Retinal pigment epithelial cell (primary cell): ENCODE measurements at regions not wholly inside any gene's neighbourhood (a gene's known extent, or its start where the extent isn't known, plus 50 kb on each side); places are given as distances from the start of the nearest gene placed in this dataset.

Source experiments
- DNase-seq: peaks from one replicate; pipeline ENCODE4 v3.0.0-alpha.2; 2010; ENCODE audit warnings: low read depth
- H3K4me3 ChIP-seq: 2 replicates; pipeline ENCODE4 v1.5.1; 2011; ENCODE audit warnings: mild to moderate bottlenecking, low read length, control low read depth, moderate library complexity
- TF ChIP-seq, protein P1 (sequence below): conservative IDR thresholded peaks from 2 replicates; pipeline ENCODE4 v1.5.1; 2011; ENCODE audit warnings: low read depth, low read length, control low read depth, inconsistent platforms

DNA sequence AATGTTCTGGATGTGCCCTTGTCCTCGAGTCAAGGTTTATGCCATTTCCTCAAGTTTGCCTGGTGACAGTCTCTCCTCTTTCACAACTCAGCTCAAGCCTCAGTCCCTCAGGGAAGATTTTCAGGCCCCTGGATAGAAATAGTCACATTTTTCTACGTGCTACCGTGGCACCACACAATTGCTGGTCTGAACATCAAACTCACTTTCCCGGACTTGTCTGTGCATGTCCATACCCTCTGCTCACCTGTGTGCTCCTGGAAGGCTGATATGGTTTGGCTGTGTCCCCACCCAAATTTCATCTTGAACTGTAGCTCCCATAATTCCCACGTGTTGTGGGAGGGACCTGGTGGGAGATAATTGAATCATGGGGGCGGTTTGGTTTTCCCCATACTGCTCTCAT, 129.7 kb downstream of the HS3ST1 start:
- TF ChIP-seq, protein P1, sequence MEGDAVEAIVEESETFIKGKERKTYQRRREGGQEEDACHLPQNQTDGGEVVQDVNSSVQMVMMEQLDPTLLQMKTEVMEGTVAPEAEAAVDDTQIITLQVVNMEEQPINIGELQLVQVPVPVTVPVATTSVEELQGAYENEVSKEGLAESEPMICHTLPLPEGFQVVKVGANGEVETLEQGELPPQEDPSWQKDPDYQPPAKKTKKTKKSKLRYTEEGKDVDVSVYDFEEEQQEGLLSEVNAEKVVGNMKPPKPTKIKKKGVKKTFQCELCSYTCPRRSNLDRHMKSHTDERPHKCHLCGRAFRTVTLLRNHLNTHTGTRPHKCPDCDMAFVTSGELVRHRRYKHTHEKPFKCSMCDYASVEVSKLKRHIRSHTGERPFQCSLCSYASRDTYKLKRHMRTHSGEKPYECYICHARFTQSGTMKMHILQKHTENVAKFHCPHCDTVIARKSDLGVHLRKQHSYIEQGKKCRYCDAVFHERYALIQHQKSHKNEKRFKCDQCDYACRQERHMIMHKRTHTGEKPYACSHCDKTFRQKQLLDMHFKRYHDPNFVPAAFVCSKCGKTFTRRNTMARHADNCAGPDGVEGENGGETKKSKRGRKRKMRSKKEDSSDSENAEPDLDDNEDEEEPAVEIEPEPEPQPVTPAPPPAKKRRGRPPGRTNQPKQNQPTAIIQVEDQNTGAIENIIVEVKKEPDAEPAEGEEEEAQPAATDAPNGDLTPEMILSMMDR: no peak
- no peak overlapping the region for H3K4me3 ChIP-seq
- DNase-seq: no peak

DNA sequence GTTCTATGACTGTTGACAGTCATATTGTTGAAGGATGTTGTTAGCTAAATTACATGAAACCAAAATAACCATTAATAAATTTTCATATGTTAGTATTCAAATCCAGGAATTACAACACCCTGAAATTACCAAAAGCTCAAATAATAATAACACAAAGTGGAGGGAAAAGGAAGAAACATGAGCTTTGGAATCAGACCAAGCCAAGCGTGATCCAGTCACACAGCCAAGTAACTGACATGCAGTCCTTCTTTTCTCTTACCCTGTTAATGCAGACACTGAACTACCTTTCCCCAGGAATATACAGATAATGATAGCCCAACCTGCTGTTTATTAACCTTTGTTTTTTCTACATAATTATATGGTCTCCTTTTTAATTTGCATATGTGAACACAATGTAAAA, 130.2 kb downstream of the HS3ST1 start:
- no peak overlapping the region for H3K4me3 ChIP-seq
- TF ChIP-seq, protein P1: no peak
- DNase-seq: no peak

DNA sequence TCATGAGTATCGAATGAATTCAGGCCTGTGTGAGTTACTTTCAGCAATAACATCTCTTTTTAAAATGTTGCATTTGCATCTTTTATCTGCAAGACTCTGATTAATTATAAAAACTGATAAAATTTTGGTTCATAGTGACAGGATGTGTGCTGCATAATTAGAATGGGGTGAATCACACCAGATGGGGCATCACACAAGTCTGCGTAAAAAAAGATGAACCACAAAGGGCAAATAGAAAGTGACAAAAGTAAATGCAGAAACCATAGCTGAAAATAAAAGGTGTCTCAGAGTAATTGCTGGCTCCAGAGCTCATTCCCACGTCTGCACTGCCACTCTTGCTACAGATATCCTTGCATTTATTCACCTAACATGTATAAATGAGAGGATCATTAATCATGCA, 131.1 kb downstream of the HS3ST1 start:
- no peak for DNase-seq
- TF ChIP-seq, protein P1: no peak
- no peak overlapping the region for H3K4me3 ChIP-seq

DNA sequence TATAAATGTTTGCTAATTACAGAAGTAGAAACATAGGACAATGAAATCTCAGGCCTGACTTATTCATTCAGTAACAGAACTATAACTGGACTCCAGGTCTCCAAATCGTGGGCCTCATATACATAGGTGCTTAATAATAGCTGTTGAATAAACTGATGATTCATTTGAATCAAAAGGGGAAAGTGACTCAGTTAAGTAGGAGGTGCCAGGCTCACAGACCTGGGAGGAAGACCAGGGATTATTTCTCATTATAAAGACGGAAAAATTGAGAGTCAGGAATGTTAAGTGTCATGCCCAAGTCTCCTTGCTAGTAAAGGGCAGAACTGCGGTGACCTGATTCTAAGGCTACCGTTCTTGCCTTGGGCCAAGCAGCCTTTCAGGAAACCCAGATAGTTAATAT, 131.5 kb downstream of the HS3ST1 start:
- no peak for DNase-seq

DNA sequence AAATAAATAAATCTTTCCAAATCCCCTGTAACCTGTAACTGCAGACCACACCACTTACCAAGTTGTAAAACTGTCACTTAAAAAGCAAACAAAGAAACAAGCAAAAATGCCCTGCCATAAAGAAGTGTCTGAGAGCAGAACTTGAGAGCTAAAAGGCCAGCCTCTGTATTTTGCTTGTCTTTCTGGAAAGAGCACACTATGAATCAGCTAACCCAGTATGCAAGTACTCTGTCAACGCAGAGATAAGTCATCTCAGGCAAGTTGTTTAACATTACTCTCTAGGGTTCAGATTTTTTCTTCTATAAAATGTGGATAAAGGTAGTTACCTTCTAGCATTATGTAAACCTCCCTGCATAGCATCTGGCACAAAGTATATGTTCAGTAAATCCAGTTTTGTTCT, 134.8 kb downstream of the HS3ST1 start:
- H3K4me3 ChIP-seq: no peak overlapping the region
- no peak for DNase-seq
- TF ChIP-seq, protein P1: no peak

More for the DNA sequence above, 131.5 kb downstream of the HS3ST1 start:
- no peak overlapping the region for H3K4me3 ChIP-seq
- TF ChIP-seq, protein P1: no peak

DNA sequence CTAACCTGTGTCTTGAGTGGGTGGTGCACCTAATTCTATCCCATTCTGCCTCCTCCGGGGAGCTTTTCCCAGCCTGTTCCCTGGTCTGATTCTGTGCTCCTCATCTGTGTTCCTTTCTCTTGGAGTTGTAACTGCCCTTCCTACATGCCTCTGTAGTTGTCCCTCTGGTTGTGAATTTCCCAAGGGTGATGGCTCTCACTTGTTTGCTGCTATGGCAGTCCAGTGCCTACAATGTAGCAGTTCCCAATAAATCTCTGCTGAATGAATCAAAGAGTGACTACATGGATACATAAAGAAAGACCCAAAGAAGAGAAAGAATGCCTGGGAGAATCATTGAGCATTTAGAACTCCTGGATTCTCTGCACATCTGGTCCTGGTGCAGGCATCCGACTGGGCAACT, 141.6 kb downstream of the HS3ST1 start:
- no peak overlapping the region for H3K4me3 ChIP-seq
- TF ChIP-seq, protein P1: no peak
- no peak for DNase-seq

DNA sequence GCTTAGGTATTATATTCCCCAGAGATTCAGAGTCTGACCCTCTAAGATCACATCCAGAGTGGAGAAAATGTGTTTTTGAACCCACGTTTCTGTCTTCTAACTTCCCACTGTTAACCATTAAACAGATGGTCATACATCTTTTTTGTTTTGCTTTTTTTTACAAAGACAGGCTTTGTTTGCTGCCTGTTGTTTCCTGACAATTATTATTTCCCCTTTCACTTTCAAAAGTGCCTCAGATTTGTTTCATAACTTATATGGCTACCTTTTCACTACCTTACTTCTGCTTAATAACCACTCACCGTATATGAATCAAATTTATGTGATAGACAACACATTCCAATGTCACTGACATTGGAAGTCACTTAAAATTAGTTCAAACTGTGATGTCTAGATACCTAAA, 142.2 kb downstream of the HS3ST1 start:
- H3K4me3 ChIP-seq: no peak overlapping the region
- DNase-seq: no peak
- TF ChIP-seq, protein P1: no peak
